GM12864 (cell line): ENCODE measurements at regions not wholly inside any gene's neighbourhood (a gene's known extent, or its start where the extent isn't known, plus 50 kb on each side); places are given as distances from the start of the nearest gene placed in this dataset.

Source experiments
- DNase-seq: peaks from one replicate; pipeline ENCODE4 v3.0.0-alpha.2; 2011; ENCODE audit warnings: low read depth
- H3K4me3 ChIP-seq: 2 replicates; pipeline ENCODE4 v1.5.1; 2011; ENCODE audit warnings: mild to moderate bottlenecking, low read depth, low read length, control low read depth
- CTCF ChIP-seq: IDR thresholded peaks from 2 replicates; pipeline ENCODE4 v1.5.1; 2011; ENCODE audit warnings: low read depth, mild to moderate bottlenecking, moderate library complexity, low read length, control low read depth, inconsistent platforms; ENCODE audit errors: missing control alignments

- no peak for TF ChIP-seq CTCF
- no peak for DNase-seq
- H3K4me3 ChIP-seq: no peak overlapping the region
Observed at GRCh38 chr15:70535071-70535954, 228.0 kb downstream of the UACA start.

- no peak overlapping the region for H3K4me3 ChIP-seq
- no peak for DNase-seq
- no peak for TF ChIP-seq CTCF
Observed at GRCh38 chr15:70533931-70534742, 229.2 kb downstream of the UACA start.

- no peak for TF ChIP-seq CTCF
- DNase-seq: no peak
- H3K4me3 ChIP-seq: no peak overlapping the region
Observed at GRCh38 chr15:70532531-70533186, 230.7 kb downstream of the UACA start.

GRCh38 chr15:70531576-70531975, 231.8 kb downstream of the UACA start:
- H3K4me3 ChIP-seq: no peak overlapping the region
- no peak for DNase-seq
- TF ChIP-seq CTCF: no peak

- DNase-seq: no peak
- no peak overlapping the region for H3K4me3 ChIP-seq
- no peak for TF ChIP-seq CTCF
Observed at GRCh38 chr15:70530906-70531305, 232.5 kb downstream of the UACA start.

- no peak for DNase-seq
- no peak overlapping the region for H3K4me3 ChIP-seq
- TF ChIP-seq CTCF: no peak
Observed at GRCh38 chr15:70530503-70530902, 232.9 kb downstream of the UACA start.
